ENCODE measurements at regions not wholly inside any gene's neighbourhood (a gene's known extent, or its start where the extent isn't known, plus 50 kb on each side); places are given as distances from the start of the nearest gene placed in this dataset.
"Not testable (repeated sequence)": the region's sequence is repeated elsewhere in the genome, so short reads cannot be mapped to it uniquely, and the experiment has no call there.

GRCh38 chr3:181488536-181488935 lies 223.2 kb upstream of the SOX2 start:
- WGBS (ENCODE audit: insufficient coverage, insufficient read length), result no CpG with 5 or more reads among the region's 3 CpGs
- H3K27ac ChIP-seq (ENCODE audit: low read length), result no peak overlapping the region
- no peaks in the 10 kb centered on the region for H3K9me3 ChIP-seq (ENCODE audit: control insufficient read depth, insufficient read depth, low read length)
- no peaks in the 10 kb centered on the region for H3K27me3 ChIP-seq (ENCODE audit: control insufficient read depth, insufficient read depth, low read length)
- no peaks in the 10 kb centered on the region for H3K4me1 ChIP-seq (ENCODE audit: control insufficient read depth, insufficient read depth, low read length)
- H3K4me3 ChIP-seq (ENCODE audit: low read length), result no peak overlapping the region
- no peaks in the 10 kb centered on the region for H3K36me3 ChIP-seq (ENCODE audit: control insufficient read depth, insufficient read depth, low read length)
- DNase-seq (ENCODE audit: low read depth, low spot score), result no peak

- H3K36me3 ChIP-seq (ENCODE audit: control insufficient read depth, insufficient read depth, low read length), result no peaks in the 10 kb centered on the region
- no peak overlapping the region for H3K27ac ChIP-seq (ENCODE audit: low read length)
- no peaks in the 10 kb centered on the region for H3K9me3 ChIP-seq (ENCODE audit: control insufficient read depth, insufficient read depth, low read length)
- WGBS (ENCODE audit: insufficient coverage, insufficient read length), result 100% methylated on average over 1 of the region's 5 CpGs
- H3K4me1 ChIP-seq (ENCODE audit: control insufficient read depth, insufficient read depth, low read length), result no peaks in the 10 kb centered on the region
- H3K4me3 ChIP-seq (ENCODE audit: low read length), result no peak overlapping the region
- DNase-seq (ENCODE audit: low read depth, low spot score), result no peak
- H3K27me3 ChIP-seq (ENCODE audit: control insufficient read depth, insufficient read depth, low read length), result no peaks in the 10 kb centered on the region
These were observed 224.3 kb upstream of the SOX2 start for GRCh38 chr3:181487236-181487978.

- no peaks in the 10 kb centered on the region for H3K4me1 ChIP-seq (ENCODE audit: control insufficient read depth, insufficient read depth, low read length)
- no CpG with 5 or more reads among the region's 7 CpGs for WGBS (ENCODE audit: insufficient coverage, insufficient read length)
- H3K27me3 ChIP-seq (ENCODE audit: control insufficient read depth, insufficient read depth, low read length), result no peaks in the 10 kb centered on the region
- H3K27ac ChIP-seq (ENCODE audit: low read length), result no peak overlapping the region
- H3K9me3 ChIP-seq (ENCODE audit: control insufficient read depth, insufficient read depth, low read length), result no peaks in the 10 kb centered on the region
- no peaks in the 10 kb centered on the region for H3K36me3 ChIP-seq (ENCODE audit: control insufficient read depth, insufficient read depth, low read length)
- no peak overlapping the region for H3K4me3 ChIP-seq (ENCODE audit: low read length)
- DNase-seq (ENCODE audit: low read depth, low spot score), result no peak
These were observed 225.4 kb upstream of the SOX2 start for GRCh38 chr3:181486141-181486885.

GRCh38 chr3:181484026-181484425 lies 227.7 kb upstream of the SOX2 start:
- Histone ChIP-seq H3K4me1 (ENCODE audit: control insufficient read depth, insufficient read depth, low read length) (no peaks in the 10 kb centered on the region), H3K27me3 (ENCODE audit: control insufficient read depth, insufficient read depth, low read length) (no peaks in the 10 kb centered on the region), H3K27ac (ENCODE audit: low read length) (no peak overlapping the region), H3K36me3 (ENCODE audit: control insufficient read depth, insufficient read depth, low read length) (no peaks in the 10 kb centered on the region), H3K9me3 (ENCODE audit: control insufficient read depth, insufficient read depth, low read length) (no peaks in the 10 kb centered on the region), H3K4me3 (ENCODE audit: low read length) (no peak overlapping the region)
- no peak for DNase-seq (ENCODE audit: low read depth, low spot score)
- no CpG with 5 or more reads among the region's 1 CpG for WGBS (ENCODE audit: insufficient coverage, insufficient read length)

- not testable (repeated sequence) for H3K27me3 ChIP-seq (ENCODE audit: control insufficient read depth, insufficient read depth, low read length); H3K27ac ChIP-seq (ENCODE audit: low read length); DNase-seq (ENCODE audit: low read depth, low spot score); H3K4me1 ChIP-seq (ENCODE audit: control insufficient read depth, insufficient read depth, low read length); H3K36me3 ChIP-seq (ENCODE audit: control insufficient read depth, insufficient read depth, low read length); H3K9me3 ChIP-seq (ENCODE audit: control insufficient read depth, insufficient read depth, low read length); H3K4me3 ChIP-seq (ENCODE audit: low read length)
- no CpG with 5 or more reads among the region's 1 CpG for WGBS (ENCODE audit: insufficient coverage, insufficient read length)
These were observed 236.6 kb upstream of the SOX2 start for GRCh38 chr3:181475146-181475545.

- Histone ChIP-seq H3K27ac (ENCODE audit: low read length) (no peak overlapping the region), H3K4me3 (ENCODE audit: low read length) (no peak overlapping the region), H3K4me1 (ENCODE audit: control insufficient read depth, insufficient read depth, low read length) (no peaks in the 10 kb centered on the region), H3K9me3 (ENCODE audit: control insufficient read depth, insufficient read depth, low read length) (no peaks in the 10 kb centered on the region), H3K36me3 (ENCODE audit: control insufficient read depth, insufficient read depth, low read length) (no peaks in the 10 kb centered on the region), H3K27me3 (ENCODE audit: control insufficient read depth, insufficient read depth, low read length) (no peaks in the 10 kb centered on the region)
- DNase-seq (ENCODE audit: low read depth, low spot score), result no peak
- no CpG with 5 or more reads among the region's 1 CpG for WGBS (ENCODE audit: insufficient coverage, insufficient read length)
These were observed 241.4 kb upstream of the SOX2 start for GRCh38 chr3:181470349-181470748.

GRCh38 chr3:181464033-181464694 lies 247.6 kb upstream of the SOX2 start:
- H3K9me3 ChIP-seq (ENCODE audit: control insufficient read depth, insufficient read depth, low read length), result no peaks in the 10 kb centered on the region
- DNase-seq (ENCODE audit: low read depth, low spot score), result no peak
- no peaks in the 10 kb centered on the region for H3K4me1 ChIP-seq (ENCODE audit: control insufficient read depth, insufficient read depth, low read length)
- no peak overlapping the region for H3K4me3 ChIP-seq (ENCODE audit: low read length)
- H3K36me3 ChIP-seq (ENCODE audit: control insufficient read depth, insufficient read depth, low read length), result no peaks in the 10 kb centered on the region
- WGBS (ENCODE audit: insufficient coverage, insufficient read length), result no CpG with 5 or more reads among the region's 6 CpGs
- no peaks in the 10 kb centered on the region for H3K27me3 ChIP-seq (ENCODE audit: control insufficient read depth, insufficient read depth, low read length)
- H3K27ac ChIP-seq (ENCODE audit: low read length), result no peak overlapping the region

GRCh38 chr3:181461381-181461780 lies 250.3 kb upstream of the SOX2 start:
- no peak for DNase-seq (ENCODE audit: low read depth, low spot score)

GRCh38 chr3:181459516-181459915 lies 252.2 kb upstream of the SOX2 start:
- H3K4me3 ChIP-seq (ENCODE audit: low read length), result no peak overlapping the region
- no CpG with 5 or more reads among the region's 2 CpGs for WGBS (ENCODE audit: insufficient coverage, insufficient read length)
- H3K36me3 ChIP-seq (ENCODE audit: control insufficient read depth, insufficient read depth, low read length), result no peaks in the 10 kb centered on the region
- H3K4me1 ChIP-seq (ENCODE audit: control insufficient read depth, insufficient read depth, low read length), result no peaks in the 10 kb centered on the region
- no peak overlapping the region for H3K27ac ChIP-seq (ENCODE audit: low read length)
- no peak for DNase-seq (ENCODE audit: low read depth, low spot score)
- no peaks in the 10 kb centered on the region for H3K9me3 ChIP-seq (ENCODE audit: control insufficient read depth, insufficient read depth, low read length)
- no peaks in the 10 kb centered on the region for H3K27me3 ChIP-seq (ENCODE audit: control insufficient read depth, insufficient read depth, low read length)

More at GRCh38 chr3:181461381-181461780, 250.3 kb upstream of the SOX2 start:
- H3K36me3 ChIP-seq (ENCODE audit: control insufficient read depth, insufficient read depth, low read length), result no peaks in the 10 kb centered on the region
- H3K4me1 ChIP-seq (ENCODE audit: control insufficient read depth, insufficient read depth, low read length), result no peaks in the 10 kb centered on the region
- no peak overlapping the region for H3K4me3 ChIP-seq (ENCODE audit: low read length)
- no CpG with 5 or more reads among the region's 5 CpGs for WGBS (ENCODE audit: insufficient coverage, insufficient read length)
- H3K27ac ChIP-seq (ENCODE audit: low read length), result no peak overlapping the region
- H3K27me3 ChIP-seq (ENCODE audit: control insufficient read depth, insufficient read depth, low read length), result no peaks in the 10 kb centered on the region
- H3K9me3 ChIP-seq (ENCODE audit: control insufficient read depth, insufficient read depth, low read length), result no peaks in the 10 kb centered on the region

- H3K27me3 ChIP-seq (ENCODE audit: control insufficient read depth, insufficient read depth, low read length), result no peaks in the 10 kb centered on the region
- H3K4me3 ChIP-seq (ENCODE audit: low read length), result no peak overlapping the region
- no peaks in the 10 kb centered on the region for H3K4me1 ChIP-seq (ENCODE audit: control insufficient read depth, insufficient read depth, low read length)
- no peak for DNase-seq (ENCODE audit: low read depth, low spot score)
- no peaks in the 10 kb centered on the region for H3K36me3 ChIP-seq (ENCODE audit: control insufficient read depth, insufficient read depth, low read length)
- no peak overlapping the region for H3K27ac ChIP-seq (ENCODE audit: low read length)
- H3K9me3 ChIP-seq (ENCODE audit: control insufficient read depth, insufficient read depth, low read length), result no peaks in the 10 kb centered on the region
These were observed 252.9 kb upstream of the SOX2 start for GRCh38 chr3:181458857-181459256.
